A549 (cell line): ENCODE measurements at regions not wholly inside any gene's neighbourhood (a gene's known extent, or its start where the extent isn't known, plus 50 kb on each side); places are given as distances from the start of the nearest gene placed in this dataset.

Source experiments
- ATAC-seq, 2 experiments: fragments of 200-7000 bp in 1 of 2; fragments of >200 bp in 1 of 2; cut with Nextera tagmentation in 1 of 2; cut with Tn5 transposase in 1 of 2; 3 replicates each; pipeline versions ENCODE4 v1.8.0 to v1.9.1; 2018 to 2020; ENCODE audit warnings: mild to moderate bottlenecking in 1 of 2, moderate library complexity in 1 of 2
- CTCF ChIA-PET: fragments of 300-600 bp; sonication (Branson Sonifier 250); formaldehyde crosslinking; extraction: SDS; loops from one replicate; lab custom pipeline; 2021; ENCODE audit warnings: antibody characterized with exemption, inconsistent platforms; lab: Yijun Ruan, JAX
- POLR2A ChIA-PET: fragments of 350-600 bp; formaldehyde crosslinking; extraction: SDS; loops from one replicate; lab custom pipeline; 2021; ENCODE audit warnings: antibody characterized with exemption, inconsistent platforms; lab: Yijun Ruan, JAX
- DNase-seq, 2 experiments: peaks; one replicate each; pipeline versions ENCODE4 v3.0.0 to v3.0.0-alpha.2; 2011 to 2016; ENCODE audit warnings: low read depth in 1 of 2, low spot score in 1 of 2
- FAIRE-seq: peaks from 2 replicates; lab custom pipeline; 2011; peaks lifted over from hg19 to GRCh38; lab: Jason Lieb, UNC
- H3K27ac ChIP-seq, 2 experiments: fragments of >200 bp; sonication (Bioruptor Twin); formaldehyde crosslinking; 3 replicates each; pipeline ENCODE4 v1.5.1; 2016 to 2017
- H3K4me1 ChIP-seq: fragments of >200 bp; sonication (Bioruptor Twin); formaldehyde crosslinking; 3 replicates; pipeline ENCODE4 v1.6.1; 2016
- H3K4me2 ChIP-seq: fragments of >200 bp; sonication (Bioruptor Twin); formaldehyde crosslinking; 3 replicates; pipeline ENCODE4 v1.6.1; 2016
- H3K4me3 ChIP-seq: fragments of >200 bp; sonication (Bioruptor Twin); formaldehyde crosslinking; 3 replicates; pipeline ENCODE4 v1.5.1; 2016
- H3K9me3 ChIP-seq: fragments of >200 bp; sonication (Bioruptor Twin); formaldehyde crosslinking; 3 replicates; pipeline ENCODE4 v1.6.1; 2016
- CEBPB ChIP-seq, 2 experiments: fragments of >200 bp in 1 of 2; sonication (Bioruptor Twin) in 1 of 2; formaldehyde crosslinking in 1 of 2; IDR thresholded peaks; 2 replicates each; pipeline ENCODE4 v1.6.1; 2012 to 2016
- ESRRA ChIP-seq: fragments of 150-350 bp; IDR thresholded peaks from 2 replicates; pipeline ENCODE4 v1.6.1; 2014; ENCODE audit warnings: mild to moderate bottlenecking, low read length, borderline replicate concordance
- FOSL2 ChIP-seq, 2 experiments: fragments of 450-650 bp in 1 of 2; fragments of >200 bp in 1 of 2; sonication (Bioruptor Twin) in 1 of 2; formaldehyde crosslinking; IDR thresholded peaks; 2 replicates each; pipeline versions ENCODE4 v1.5.0 to v1.6.1; 2016 to 2020; ENCODE audit warnings: mild to moderate bottlenecking in 1 of 2, moderate library complexity in 1 of 2
- HES2 ChIP-seq: fragments of >200 bp; sonication (Bioruptor Twin); formaldehyde crosslinking; IDR thresholded peaks from 2 replicates; pipeline ENCODE4 v1.6.1; 2016
- HOXB13 ChIP-seq: fragments of 250-450 bp; sonication (Bioruptor Pico); IDR thresholded peaks from 2 replicates; pipeline ENCODE4 v1.5.0; 2020; ENCODE audit warnings: low read depth, mild to moderate bottlenecking, moderate library complexity
- JUNB ChIP-seq: fragments of >200 bp; sonication (Bioruptor Twin); formaldehyde crosslinking; IDR thresholded peaks from 2 replicates; pipeline ENCODE4 v1.6.1; 2016
- KDM5A ChIP-seq: fragments of 200-600 bp; sonication (generic); IDR thresholded peaks from 2 replicates; pipeline ENCODE4 v1.6.1; 2016; ENCODE audit warnings: antibody characterized with exemption, mild to moderate bottlenecking
- MAZ ChIP-seq: fragments of 150-350 bp; IDR thresholded peaks from 2 replicates; pipeline ENCODE4 v1.6.1; 2014; ENCODE audit warnings: antibody characterized with exemption, low read depth, low read length, borderline replicate concordance
- MYC ChIP-seq: IDR thresholded peaks from 2 replicates; pipeline ENCODE4 v1.6.1; 2012; ENCODE audit warnings: mild to moderate bottlenecking, inconsistent platforms, low read length, improper control_type of control experiment, borderline replicate concordance
- NFE2L2 ChIP-seq: fragments of 150-350 bp; conservative IDR thresholded peaks from 2 replicates; pipeline ENCODE4 v1.6.1; 2014; ENCODE audit warnings: low read length
- NPAS2 ChIP-seq: fragments of 250-450 bp; sonication (Bioruptor Pico); IDR thresholded peaks from 2 replicates; pipeline ENCODE4 v1.8.0; 2022; ENCODE audit warnings: mild to moderate bottlenecking, moderate library complexity, borderline replicate concordance
- PHF8 ChIP-seq: fragments of 200-600 bp; sonication (generic); IDR thresholded peaks from 2 replicates; pipeline ENCODE4 v1.6.1; 2016; ENCODE audit warnings: low read depth, mild to moderate bottlenecking, antibody characterized with exemption, moderate library complexity, borderline replicate concordance
- RARB ChIP-seq: fragments of 250-450 bp; sonication (Bioruptor Pico); IDR thresholded peaks from 2 replicates; pipeline ENCODE4 v1.8.0; 2021; ENCODE audit warnings: mild to moderate bottlenecking, moderate library complexity
- REST ChIP-seq: fragments of 200-600 bp; sonication (generic); IDR thresholded peaks from 2 replicates; pipeline ENCODE4 v1.6.1; 2016; ENCODE audit warnings: antibody characterized with exemption, mild to moderate bottlenecking, moderate library complexity
- TFCP2L1 ChIP-seq: fragments of 250-450 bp; sonication (Bioruptor Pico); IDR thresholded peaks from 2 replicates; pipeline ENCODE4 v1.5.0; 2021; ENCODE audit warnings: mild to moderate bottlenecking
- TP53 ChIP-seq: fragments of 250-450 bp; sonication (Bioruptor Pico); IDR thresholded peaks from 2 replicates; pipeline ENCODE4 v1.5.0; 2021; ENCODE audit warnings: mild to moderate bottlenecking, moderate library complexity
- ZSCAN20 ChIP-seq: fragments of 250-450 bp; sonication (Bioruptor Pico); IDR thresholded peaks from 2 replicates; pipeline ENCODE4 v1.8.0; 2022; ENCODE audit warnings: mild to moderate bottlenecking, moderate library complexity
- WGBS: methylation state at CpG from one replicate; pipeline ENCODE4 v1.1.6; 2017; ENCODE audit errors: missing lambda C conversion rate; 5-methylcytosine and 5-hydroxymethylcytosine counted together

- FAIRE-seq (no peak), ATAC-seq (no peak), DNase-seq (no peak)
- ChIA-PET POLR2A (no interaction called here), CTCF (interaction anchor here (0.6 to 1.1 kb wide), 3 partner anchors 16 to 520 kb away, joined by 3 read pairs; no protein-coding TSS in a partner anchor)
- TF ChIP-seq CEBPB (IDR thresholded peaks at IDR 0.05), result no peak
- TF ChIP-seq ZSCAN20 (CRISPR knock-in tag), result no peak
- no peak for TF ChIP-seq JUNB
- no peak for TF ChIP-seq NPAS2 (CRISPR knock-in tag)
- no peak for TF ChIP-seq ESRRA
- no peaks in the 10 kb centered on the region for H3K4me1 ChIP-seq
- no peaks in the 10 kb centered on the region for H3K9me3 ChIP-seq
- H3K4me3 ChIP-seq, result no peak overlapping the region
- no peak overlapping the region for H3K4me2 ChIP-seq
- H3K27ac ChIP-seq, result no peak overlapping the region
- WGBS, result 4% methylated on average over 1 of the region's 1 CpG
These were observed 61.0 kb upstream of the RERGL start for GRCh38 chr12:18151036-18151435.

- H3K4me3 ChIP-seq, result no peak overlapping the region
- 48% methylated on average over 2 of the region's 2 CpGs for WGBS
- no peak for DNase-seq
- POLR2A ChIA-PET, result no interaction called here
- H3K4me1 ChIP-seq, result no peaks in the 10 kb centered on the region
- CTCF ChIA-PET, result interaction anchor here (0.8 to 1.1 kb wide), 2 partner anchors 9 to 25 kb away, joined by 3 to 4 read pairs; no protein-coding TSS in a partner anchor
- no peak for FAIRE-seq
- no peaks in the 10 kb centered on the region for H3K9me3 ChIP-seq
- no peak overlapping the region for H3K4me2 ChIP-seq
- H3K27ac ChIP-seq, result no peak overlapping the region
- no peak for ATAC-seq
- TF ChIP-seq ZSCAN20 (CRISPR knock-in tag) (no peak), HOXB13 (CRISPR knock-in tag) (no peak), TFCP2L1 (CRISPR knock-in tag) (no peak), PHF8 (no peak), CEBPB (IDR thresholded peaks at IDR 0.05) (no peak), NFE2L2 (no peak), MYC (no peak)
These were observed 59.0 kb upstream of the RERGL start for GRCh38 chr12:18148961-18149360.

- 0 out of 3 replicates have a peak, but pooled peaks cover 4% of the 10 kb centered on the region for H3K4me1 ChIP-seq
- ATAC-seq, result no peak
- no peaks in the 10 kb centered on the region for H3K9me3 ChIP-seq
- H3K4me2 ChIP-seq, result no peak overlapping the region
- no peak overlapping the region for H3K4me3 ChIP-seq
- CTCF ChIA-PET, result no interaction called here
- POLR2A ChIA-PET, result no interaction called here
- 42% methylated on average over 3 of the region's 3 CpGs for WGBS
- no peak for FAIRE-seq
- H3K27ac ChIP-seq, result no peak overlapping the region
- no peak for DNase-seq
- TF ChIP-seq CEBPB (IDR thresholded peaks at IDR 0.05) (no peak), FOSL2 (IDR thresholded peaks at IDR 0.05) (no peak), FOSL2 (CRISPR knock-in tag; IDR thresholded peaks at IDR 0.05) (no peak), MAZ (no peak), ESRRA (no peak), KDM5A (no peak), TP53 (CRISPR knock-in tag) (no peak), RARB (CRISPR knock-in tag) (no peak), HES2 (no peak), NFE2L2 (no peak), REST (no peak)
- TF ChIP-seq, all 56 proteins: peak for 0
These were observed 56.4 kb upstream of the RERGL start for GRCh38 chr12:18146363-18146762.
